ENCODE measurements at regions not wholly inside any gene's neighbourhood (a gene's known extent, or its start where the extent isn't known, plus 50 kb on each side); places are given as distances from the start of the nearest gene placed in this dataset.
A peak's percentile ranks its signal among the peaks of the same experiment; 100 is the strongest.

- Histone ChIP-seq H3K4me1 (no peaks in the 10 kb centered on the region), H3K4me3 (no peak overlapping the region), H3K27ac (no peak overlapping the region), H3K27me3 (no peaks in the 10 kb centered on the region), H3K9me3 (no peaks in the 10 kb centered on the region), H3K36me3 (no peaks in the 10 kb centered on the region)
- no peak for FAIRE-seq
- 95 to 97% methylated on average over 3 of the region's 3 CpGs for WGBS, 2 donors
- intact Hi-C loops (cut with DNase I) = no loop called here
- TF ChIP-seq, protein P1, sequence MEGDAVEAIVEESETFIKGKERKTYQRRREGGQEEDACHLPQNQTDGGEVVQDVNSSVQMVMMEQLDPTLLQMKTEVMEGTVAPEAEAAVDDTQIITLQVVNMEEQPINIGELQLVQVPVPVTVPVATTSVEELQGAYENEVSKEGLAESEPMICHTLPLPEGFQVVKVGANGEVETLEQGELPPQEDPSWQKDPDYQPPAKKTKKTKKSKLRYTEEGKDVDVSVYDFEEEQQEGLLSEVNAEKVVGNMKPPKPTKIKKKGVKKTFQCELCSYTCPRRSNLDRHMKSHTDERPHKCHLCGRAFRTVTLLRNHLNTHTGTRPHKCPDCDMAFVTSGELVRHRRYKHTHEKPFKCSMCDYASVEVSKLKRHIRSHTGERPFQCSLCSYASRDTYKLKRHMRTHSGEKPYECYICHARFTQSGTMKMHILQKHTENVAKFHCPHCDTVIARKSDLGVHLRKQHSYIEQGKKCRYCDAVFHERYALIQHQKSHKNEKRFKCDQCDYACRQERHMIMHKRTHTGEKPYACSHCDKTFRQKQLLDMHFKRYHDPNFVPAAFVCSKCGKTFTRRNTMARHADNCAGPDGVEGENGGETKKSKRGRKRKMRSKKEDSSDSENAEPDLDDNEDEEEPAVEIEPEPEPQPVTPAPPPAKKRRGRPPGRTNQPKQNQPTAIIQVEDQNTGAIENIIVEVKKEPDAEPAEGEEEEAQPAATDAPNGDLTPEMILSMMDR (IDR thresholded peaks at IDR 0.05) = no peak
- peak in 2 of 4 donors; percentile 22 to 39 for ATAC-seq
- DNase-seq = peak in 1 of 6 donors; percentile 32
These were observed 178.7 kb downstream of the KATNIP start for GRCh38 chr16:27728691-27729090.

DNA sequence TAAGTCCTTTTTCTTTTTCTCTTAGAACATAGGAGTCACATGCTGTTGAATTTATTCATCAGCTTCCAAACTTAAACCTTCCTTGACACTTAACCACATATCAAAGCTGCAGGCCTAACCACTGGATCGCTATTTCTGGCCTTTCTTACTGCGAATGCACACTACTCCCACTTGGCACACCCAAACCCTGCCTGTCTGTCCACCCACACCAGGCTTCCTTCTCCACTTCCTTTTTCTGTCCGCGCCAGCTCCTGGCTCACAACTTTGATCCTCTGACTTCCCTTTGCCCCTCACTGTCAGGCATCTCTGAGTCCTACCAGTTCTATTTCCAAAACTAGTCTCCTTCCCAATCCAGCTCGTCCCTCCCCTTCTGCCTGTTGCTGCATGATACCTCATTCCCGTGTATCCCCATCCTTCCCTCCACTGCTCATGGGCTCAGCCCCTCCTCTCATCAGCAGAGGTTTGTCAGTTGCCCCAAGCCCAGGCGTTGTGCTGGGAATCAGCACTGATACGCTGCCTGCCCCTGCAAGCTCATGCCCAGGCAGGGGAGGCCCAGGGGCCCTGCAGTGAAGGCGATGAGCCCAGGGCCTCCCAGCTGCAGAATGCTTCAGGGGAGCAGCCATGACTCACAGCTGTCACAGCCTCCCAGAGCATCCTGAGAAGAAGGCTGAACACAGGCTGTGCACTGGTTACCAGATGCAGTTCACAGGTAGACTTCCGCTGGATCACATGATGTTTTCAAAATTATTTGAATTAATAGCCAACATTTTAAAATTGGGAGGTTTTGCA, 179.8 kb downstream of the KATNIP start:
- 82 to 87% methylated on average over 10 of the region's 10 CpGs for WGBS, 2 donors
- intact Hi-C loops (cut with DNase I) = no loop called here
- peak in 2 of 4 donors; percentile 20 to 65 for ATAC-seq

DNA sequence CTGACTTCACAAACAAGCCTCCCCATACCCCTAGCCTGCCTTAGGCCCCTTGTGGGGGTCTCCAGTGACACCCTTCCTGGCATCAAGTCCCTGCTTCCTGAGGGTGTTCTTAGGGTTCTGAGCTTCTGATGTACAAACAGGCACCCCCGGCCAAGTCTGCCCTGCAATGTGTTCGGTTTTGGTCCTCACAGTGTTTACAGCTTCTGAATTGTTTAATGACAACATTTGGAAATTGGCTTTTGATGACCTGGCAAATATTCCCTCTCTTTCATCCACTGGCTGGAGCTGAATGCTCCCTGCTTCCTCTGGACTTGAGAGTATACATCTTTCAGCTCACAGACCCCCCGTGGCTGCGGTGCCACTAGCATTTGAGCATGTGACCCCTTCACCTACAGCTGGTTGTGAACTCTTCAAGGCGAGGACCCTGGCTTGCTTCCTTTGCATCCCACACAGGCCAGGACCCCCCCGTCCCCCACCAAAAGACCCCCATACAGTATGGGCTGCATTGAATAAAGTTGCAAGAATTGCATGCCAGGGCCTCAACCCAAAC, 180.8 kb downstream of the KATNIP start:
- ATAC-seq (no peak), DNase-seq (peak in 1 of 6 donors; percentile 17), FAIRE-seq (no peak)
- intact Hi-C loops (cut with DNase I) = no loop called here
- 89 to 91% methylated on average over 6 of the region's 6 CpGs for WGBS, 2 donors
- no peak overlapping the region for H3K27ac ChIP-seq
- no peak overlapping the region for H3K4me3 ChIP-seq
- no peaks in the 10 kb centered on the region for H3K27me3 ChIP-seq
- H3K9me3 ChIP-seq = no peaks in the 10 kb centered on the region
- TF ChIP-seq, protein P1 (IDR thresholded peaks at IDR 0.05) = no peak
- no peaks in the 10 kb centered on the region for H3K36me3 ChIP-seq
- H3K4me1 ChIP-seq = no peaks in the 10 kb centered on the region

More for the DNA sequence above, 179.8 kb downstream of the KATNIP start:
- Histone ChIP-seq H3K4me3 (no peak overlapping the region), H3K9me3 (no peaks in the 10 kb centered on the region), H3K36me3 (no peaks in the 10 kb centered on the region), H3K4me1 (no peaks in the 10 kb centered on the region), H3K27me3 (no peaks in the 10 kb centered on the region), H3K27ac (no peak overlapping the region)
- DNase-seq = peak in 1 of 6 donors; percentile 26
- no peak for FAIRE-seq
- TF ChIP-seq, protein P1 (IDR thresholded peaks at IDR 0.05) = no peak

DNA sequence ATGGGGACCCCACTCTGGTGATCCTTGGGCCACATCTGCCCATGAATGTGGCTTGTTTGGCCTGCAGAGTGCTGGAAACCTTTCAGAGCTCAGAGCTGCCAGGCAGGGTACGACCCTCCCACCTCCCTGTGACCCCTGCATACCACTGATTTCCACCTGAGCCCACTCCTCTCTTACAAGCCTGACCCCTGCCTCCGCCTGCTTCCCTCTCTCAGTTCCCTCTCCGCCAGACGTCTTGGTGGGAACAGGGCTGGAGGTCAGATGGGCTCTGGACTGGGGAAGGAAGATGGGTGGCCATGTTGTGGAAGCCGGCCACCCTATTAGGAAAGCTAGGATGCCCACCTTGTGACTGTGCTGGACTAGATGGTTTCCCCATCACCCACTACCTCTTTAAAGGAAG, 185.1 kb downstream of the KATNIP start:
- TF ChIP-seq, protein P1 (IDR thresholded peaks at IDR 0.05) = no peak

GRCh38 chr16:27736431-27736830, 186.5 kb downstream of the KATNIP start:
- H3K27me3 ChIP-seq = no peaks in the 10 kb centered on the region
- FAIRE-seq (no peak), ATAC-seq (no peak), DNase-seq (no peak)
- H3K4me3 ChIP-seq = no peak overlapping the region
- no peak overlapping the region for H3K27ac ChIP-seq
- H3K36me3 ChIP-seq = no peaks in the 10 kb centered on the region
- intact Hi-C loops (cut with DNase I) = no loop called here
- H3K9me3 ChIP-seq = no peaks in the 10 kb centered on the region
- H3K4me1 ChIP-seq = no peaks in the 10 kb centered on the region
- TF ChIP-seq, protein P1 (IDR thresholded peaks at IDR 0.05) = no peak
- 88 to 94% methylated on average over 6 of the region's 6 CpGs for WGBS, 2 donors

More for the DNA sequence above, 185.1 kb downstream of the KATNIP start:
- FAIRE-seq (no peak), ATAC-seq (no peak), DNase-seq (no peak)
- no peaks in the 10 kb centered on the region for H3K27me3 ChIP-seq
- no peaks in the 10 kb centered on the region for H3K36me3 ChIP-seq
- intact Hi-C loops (cut with DNase I) = no loop called here
- H3K9me3 ChIP-seq = no peaks in the 10 kb centered on the region
- no peak overlapping the region for H3K27ac ChIP-seq
- no peaks in the 10 kb centered on the region for H3K4me1 ChIP-seq
- WGBS, 2 donors = 94 to 95% methylated on average over 5 of the region's 5 CpGs
- no peak overlapping the region for H3K4me3 ChIP-seq
